SK-N-SH treated with all-trans-retinoic acid at 6 μM for 48 hours (cell line): ENCODE measurements at regions not wholly inside any gene's neighbourhood (a gene's known extent, or its start where the extent isn't known, plus 50 kb on each side); places are given as distances from the start of the nearest gene placed in this dataset.

Experiments used
- TF ChIP-seq, protein P1 (sequence below): fragments of 250-450 bp; sonication (Bioruptor Pico); IDR thresholded peaks from 2 replicates; pipeline ENCODE4 v1.5.1; 2020; ENCODE audit warnings: low read depth, mild to moderate bottlenecking, moderate library complexity
- TF ChIP-seq, protein P2 (sequence below): fragments of 250-450 bp; sonication (Bioruptor Pico); IDR thresholded peaks from 2 replicates; pipeline ENCODE4 v1.8.0; 2020; ENCODE audit warnings: mild to moderate bottlenecking, moderate library complexity, borderline replicate concordance

DNA sequence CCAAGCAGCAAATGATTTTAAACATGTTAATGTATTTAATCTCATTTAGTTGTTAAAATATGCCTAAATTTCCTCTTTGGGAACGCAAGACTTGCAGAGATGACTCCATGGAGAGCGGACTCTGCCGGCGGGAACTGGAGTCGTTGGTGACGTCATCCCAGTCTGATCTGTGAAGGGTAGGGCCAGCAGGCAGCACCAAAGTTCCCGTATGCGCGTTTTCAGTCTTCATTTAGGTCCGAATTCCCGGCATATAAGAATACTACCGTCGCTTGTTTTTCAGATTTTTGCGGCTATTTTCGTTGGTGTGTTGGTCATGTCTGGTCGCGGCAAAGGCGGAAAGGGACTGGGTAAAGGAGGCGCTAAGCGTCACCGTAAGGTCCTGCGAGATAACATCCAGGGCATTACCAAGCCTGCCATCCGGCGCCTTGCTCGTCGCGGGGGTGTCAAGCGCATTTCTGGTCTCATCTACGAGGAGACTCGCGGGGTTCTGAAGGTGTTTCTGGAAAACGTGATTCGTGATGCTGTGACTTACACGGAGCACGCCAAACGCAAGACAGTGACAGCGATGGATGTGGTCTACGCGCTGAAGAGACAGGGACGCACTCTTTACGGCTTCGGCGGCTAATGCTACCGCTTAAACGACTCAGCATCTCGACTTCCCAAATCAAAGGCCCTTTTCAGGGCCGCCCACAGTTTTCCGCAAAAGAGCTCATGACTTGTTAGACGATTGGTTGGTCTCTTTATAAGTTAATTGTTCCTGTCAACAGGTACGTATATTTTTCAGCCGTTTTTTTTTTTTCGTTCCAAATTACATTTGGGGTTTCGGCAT lies 117.3 kb downstream of the HFE start:
- TF ChIP-seq, protein P1, sequence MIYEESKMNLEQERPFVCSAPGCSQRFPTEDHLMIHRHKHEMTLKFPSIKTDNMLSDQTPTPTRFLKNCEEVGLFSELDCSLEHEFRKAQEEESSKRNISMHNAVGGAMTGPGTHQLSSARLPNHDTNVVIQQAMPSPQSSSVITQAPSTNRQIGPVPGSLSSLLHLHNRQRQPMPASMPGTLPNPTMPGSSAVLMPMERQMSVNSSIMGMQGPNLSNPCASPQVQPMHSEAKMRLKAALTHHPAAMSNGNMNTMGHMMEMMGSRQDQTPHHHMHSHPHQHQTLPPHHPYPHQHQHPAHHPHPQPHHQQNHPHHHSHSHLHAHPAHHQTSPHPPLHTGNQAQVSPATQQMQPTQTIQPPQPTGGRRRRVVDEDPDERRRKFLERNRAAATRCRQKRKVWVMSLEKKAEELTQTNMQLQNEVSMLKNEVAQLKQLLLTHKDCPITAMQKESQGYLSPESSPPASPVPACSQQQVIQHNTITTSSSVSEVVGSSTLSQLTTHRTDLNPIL: peak; percentile 73
- TF ChIP-seq, protein P2, sequence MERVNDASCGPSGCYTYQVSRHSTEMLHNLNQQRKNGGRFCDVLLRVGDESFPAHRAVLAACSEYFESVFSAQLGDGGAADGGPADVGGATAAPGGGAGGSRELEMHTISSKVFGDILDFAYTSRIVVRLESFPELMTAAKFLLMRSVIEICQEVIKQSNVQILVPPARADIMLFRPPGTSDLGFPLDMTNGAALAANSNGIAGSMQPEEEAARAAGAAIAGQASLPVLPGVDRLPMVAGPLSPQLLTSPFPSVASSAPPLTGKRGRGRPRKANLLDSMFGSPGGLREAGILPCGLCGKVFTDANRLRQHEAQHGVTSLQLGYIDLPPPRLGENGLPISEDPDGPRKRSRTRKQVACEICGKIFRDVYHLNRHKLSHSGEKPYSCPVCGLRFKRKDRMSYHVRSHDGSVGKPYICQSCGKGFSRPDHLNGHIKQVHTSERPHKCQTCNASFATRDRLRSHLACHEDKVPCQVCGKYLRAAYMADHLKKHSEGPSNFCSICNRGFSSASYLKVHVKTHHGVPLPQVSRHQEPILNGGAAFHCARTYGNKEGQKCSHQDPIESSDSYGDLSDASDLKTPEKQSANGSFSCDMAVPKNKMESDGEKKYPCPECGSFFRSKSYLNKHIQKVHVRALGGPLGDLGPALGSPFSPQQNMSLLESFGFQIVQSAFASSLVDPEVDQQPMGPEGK (CRISPR knock-in tag): peak; percentile 81
